GM12878 (cell line): ENCODE measurements at regions not wholly inside any gene's neighbourhood (a gene's known extent, or its start where the extent isn't known, plus 50 kb on each side); places are given as distances from the start of the nearest gene placed in this dataset.

Experiments
- ATAC-seq: fragments of 200-7000 bp; cut with Tn5 transposase; 3 replicates; pipeline ENCODE4 v1.9.1; 2020; ENCODE audit warnings: mild to moderate bottlenecking, moderate library complexity
- BruUV-seq: library from RNA; stranded (reverse); fragments of 400-500 nt; replicated peaks from 2 replicates; lab custom pipeline; 2021; lab: Mats Ljungman, UMichigan
- CTCF ChIA-PET: fragments of 300-600 bp; sonication (Branson Sonifier 250); formaldehyde crosslinking; extraction: SDS; loops from one replicate; lab custom pipeline; 2021; ENCODE audit warnings: inconsistent platforms; lab: Yijun Ruan, JAX
- POLR2A ChIA-PET: fragments of 350-600 bp; formaldehyde crosslinking; extraction: SDS; loops from one replicate; lab custom pipeline; 2021; ENCODE audit warnings: inconsistent platforms; lab: Charles Lee
- RAD21 ChIA-PET: fragments of 300-600 bp; sonication (Branson Sonifier 250); formaldehyde crosslinking; loops from one replicate; lab custom pipeline; 2023; ENCODE audit warnings: antibody characterized with exemption; ENCODE audit not compliant: unreplicated experiment; lab: Charles Lee
- SMC1A ChIA-PET: fragments of 300-600 bp; sonication (Branson Sonifier 250); formaldehyde crosslinking; loops from one replicate; lab custom pipeline; 2023; ENCODE audit not compliant: unreplicated experiment, uncharacterized antibody; lab: Charles Lee
- DNase-seq: peaks from one replicate; pipeline ENCODE4 v3.0.0-alpha.2; 2011; ENCODE audit warnings: low read depth, low spot score
- FAIRE-seq: peaks from 3 replicates; lab custom pipeline; 2011; peaks lifted over from hg19 to GRCh38; lab: Jason Lieb, UNC
- H2AFZ ChIP-seq: 2 replicates; pipeline ENCODE4 v1.6.0; 2011; ENCODE audit warnings: low read depth, low read length, control low read depth; ENCODE audit not compliant: control insufficient read depth
- H3K27ac ChIP-seq: 2 replicates; pipeline ENCODE4 v1.5.1; 2011; ENCODE audit warnings: control low read depth; ENCODE audit not compliant: control insufficient read depth, insufficient read depth
- H3K27me3 ChIP-seq, 2 experiments: replicated peaks in 1 of 2; 2 replicates each; pipeline versions ENCODE4 v1.6.0 to v1.6.1; 2011; ENCODE audit warnings: low read length in 1 of 2; ENCODE audit not compliant: control insufficient read depth in 2 of 2, insufficient read depth in 2 of 2
- H3K36me3 ChIP-seq, 2 experiments: 2 replicates each; pipeline ENCODE4 v1.5.1; 2011; ENCODE audit warnings: low read length in 1 of 2; ENCODE audit not compliant: control insufficient read depth in 2 of 2, insufficient read depth in 2 of 2
- H3K4me1 ChIP-seq: 2 replicates; pipeline ENCODE4 v1.6.1; 2011; ENCODE audit warnings: mild to moderate bottlenecking, low read length, moderate library complexity, mixed read lengths; ENCODE audit not compliant: control insufficient read depth, insufficient read depth
- H3K4me2 ChIP-seq: 2 replicates; pipeline ENCODE4 v1.6.0; 2011; ENCODE audit warnings: control low read depth; ENCODE audit not compliant: control insufficient read depth, insufficient read depth
- H3K4me3 ChIP-seq: fragments of 200-600 bp; sonication (generic); 2 replicates; pipeline ENCODE4 v1.5.1; 2016
- H3K79me2 ChIP-seq: 2 replicates; pipeline ENCODE4 v1.6.0; 2011; ENCODE audit warnings: low read length; ENCODE audit not compliant: control insufficient read depth, insufficient read depth
- H3K9ac ChIP-seq: 2 replicates; pipeline ENCODE4 v1.8.0; 2011; ENCODE audit warnings: low read length, control low read depth, mixed read lengths; ENCODE audit not compliant: control insufficient read depth, insufficient read depth
- H3K9me3 ChIP-seq: replicated peaks from 3 replicates; pipeline ENCODE4 v1.5.1; 2011; ENCODE audit warnings: mild to moderate bottlenecking, low read length; ENCODE audit not compliant: control insufficient read depth, insufficient read depth
- H4K20me1 ChIP-seq: 2 replicates; pipeline ENCODE4 v1.6.0; 2011; ENCODE audit not compliant: control insufficient read depth, insufficient read depth
- DPF2 ChIP-seq: fragments of 450-650 bp; IDR thresholded peaks from 2 replicates; pipeline ENCODE4 v1.6.1; 2017; ENCODE audit warnings: mild to moderate bottlenecking
- FOS ChIP-seq: IDR thresholded peaks from 3 replicates; pipeline ENCODE4 v1.6.1; 2011; ENCODE audit warnings: borderline replicate concordance; ENCODE audit not compliant: insufficient read length; ENCODE audit errors: extremely low read depth
- IRF4 ChIP-seq: IDR thresholded peaks from 2 replicates; pipeline ENCODE4 v1.6.1; 2011; ENCODE audit warnings: low read depth, low read length
- JUNB ChIP-seq: IDR thresholded peaks from 2 replicates; pipeline ENCODE4 v1.6.1; 2016; ENCODE audit warnings: antibody characterized with exemption, mild to moderate bottlenecking
- LARP7 ChIP-seq: fragments of 450-650 bp; IDR thresholded peaks from 2 replicates; pipeline ENCODE4 v1.6.1; 2017; ENCODE audit warnings: mild to moderate bottlenecking
- NR2C2 ChIP-seq: IDR thresholded peaks from 2 replicates; pipeline ENCODE4 v1.6.1; 2011; ENCODE audit warnings: borderline replicate concordance, low read depth; ENCODE audit not compliant: control insufficient read depth, insufficient read length
- SRF ChIP-seq, 2 experiments: IDR thresholded peaks; 2 replicates each; pipeline ENCODE4 v1.6.1; 2011; ENCODE audit warnings: low read depth in 2 of 2, low read length in 2 of 2, mild to moderate bottlenecking in 1 of 2, moderate library complexity in 1 of 2
- SUZ12 ChIP-seq: fragments of 200-600 bp; sonication (generic); IDR thresholded peaks from one replicate; pipeline ENCODE4 v1.6.1; 2018; ENCODE audit warnings: antibody characterized with exemption, mild to moderate bottlenecking; ENCODE audit not compliant: unreplicated experiment
- WGBS: methylation state at CpG from one replicate; pipeline ENCODE4 v1.1.6; 2016; ENCODE audit warnings: low lambda C conversion rate; ENCODE audit not compliant: insufficient replicate concordance, insufficient coverage; ENCODE audit errors: missing lambda C conversion rate; 5-methylcytosine and 5-hydroxymethylcytosine counted together
- in situ Hi-C: fragments of 300-500 bp; cut with MboI; formaldehyde crosslinking; loops from 9 replicates; pipeline ENCODE4 v1.14.3; 2018; ENCODE audit warnings: mixed read lengths
- intact Hi-C: fragments of 100-400 bp; cut with micrococcal nuclease; formaldehyde crosslinking; loops from one replicate; pipeline ENCODE4 v1.14.2; 2022; ENCODE audit not compliant: unreplicated experiment
- TF ChIP-seq, protein P1 (sequence below): fragments of 450-650 bp; IDR thresholded peaks from 2 replicates; pipeline ENCODE4 v1.6.1; 2017; ENCODE audit warnings: mild to moderate bottlenecking, moderate library complexity
- TF ChIP-seq, protein P2 (sequence below): fragments of 450-650 bp; IDR thresholded peaks from 2 replicates; pipeline ENCODE4 v1.6.1; 2017; ENCODE audit warnings: mild to moderate bottlenecking, moderate library complexity
- TF ChIP-seq, protein P3 (sequence below): fragments of 450-650 bp; IDR thresholded peaks from 2 replicates; pipeline ENCODE4 v1.6.1; 2018; ENCODE audit warnings: borderline replicate concordance, mild to moderate bottlenecking; ENCODE audit not compliant: partially characterized antibody
- TF ChIP-seq, protein P4 (sequence below): IDR thresholded peaks from 2 replicates; pipeline ENCODE4 v1.6.1; 2011; ENCODE audit warnings: borderline replicate concordance, low read depth, mild to moderate bottlenecking, moderate library complexity, mixed read lengths, low read length; ENCODE audit not compliant: insufficient read depth; ENCODE audit errors: extremely low read length

DNA sequence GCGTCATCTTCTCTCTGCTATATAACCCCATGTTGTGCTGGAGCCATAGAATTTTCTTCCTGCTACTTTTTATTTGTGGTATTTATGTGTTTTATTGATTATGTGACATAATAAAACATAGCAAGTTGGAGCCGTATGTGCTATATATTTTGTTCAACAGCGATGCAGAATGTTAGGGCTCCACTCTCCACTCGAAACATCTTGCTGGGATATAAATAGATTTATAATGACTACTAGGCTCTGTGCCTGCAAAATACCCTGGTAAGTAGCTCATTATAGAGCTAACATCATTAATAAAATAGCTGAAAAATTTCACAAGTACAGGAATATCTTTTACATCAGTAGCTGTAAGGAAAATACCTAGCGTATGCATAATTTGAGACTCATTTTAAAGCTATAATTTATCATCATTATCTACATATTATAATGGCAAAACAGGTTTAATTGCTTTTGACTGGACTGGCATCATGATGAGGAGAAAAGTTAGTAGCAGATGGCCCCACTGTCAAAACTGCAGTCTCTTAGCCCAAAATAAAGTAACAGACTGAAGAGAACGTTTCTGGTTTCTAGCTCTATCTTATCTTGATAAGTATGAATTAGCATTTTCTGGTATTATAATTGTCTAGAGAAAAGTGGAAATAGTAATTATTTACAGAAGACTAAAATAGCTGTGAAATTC, 263.0 kb downstream of the NEDD1 start:
- RAD21 ChIA-PET = no interaction called here
- no peak for ATAC-seq
- SMC1A ChIA-PET = interaction anchor here (1.0 to 1.1 kb wide), 2 partner anchors 13 to 15 kb away, joined by 3 read pairs; no protein-coding TSS in a partner anchor
- POLR2A ChIA-PET = no interaction called here
- no peak for FAIRE-seq
- Histone ChIP-seq H3K4me2 (no peak overlapping the region), H3K9me3 (no peaks in the 10 kb centered on the region), H3K79me2 (no peaks in the 10 kb centered on the region), H3K27ac (no peak overlapping the region), H3K9ac (no peak overlapping the region), H3K4me1 (no peaks in the 10 kb centered on the region), H3K36me3 (no peaks in the 10 kb centered on the region), H3K4me3 (no peak overlapping the region), H2AFZ (no peak overlapping the region), H3K27me3 (no peaks in the 10 kb centered on the region), H4K20me1 (no peaks in the 10 kb centered on the region)
- no TSS peak for BruUV-seq
- DNase-seq = no peak
- CTCF ChIA-PET = interaction anchor here (0.6 to 1.0 kb wide), 4 partner anchors 10 to 984 kb away, joined by 3 to 4 read pairs (median 4); no protein-coding TSS in a partner anchor
- in situ Hi-C loops = no loop called here
- intact Hi-C loops = no loop called here
- WGBS = 68% methylated on average over 6 of the region's 6 CpGs
- TF ChIP-seq, protein P1, sequence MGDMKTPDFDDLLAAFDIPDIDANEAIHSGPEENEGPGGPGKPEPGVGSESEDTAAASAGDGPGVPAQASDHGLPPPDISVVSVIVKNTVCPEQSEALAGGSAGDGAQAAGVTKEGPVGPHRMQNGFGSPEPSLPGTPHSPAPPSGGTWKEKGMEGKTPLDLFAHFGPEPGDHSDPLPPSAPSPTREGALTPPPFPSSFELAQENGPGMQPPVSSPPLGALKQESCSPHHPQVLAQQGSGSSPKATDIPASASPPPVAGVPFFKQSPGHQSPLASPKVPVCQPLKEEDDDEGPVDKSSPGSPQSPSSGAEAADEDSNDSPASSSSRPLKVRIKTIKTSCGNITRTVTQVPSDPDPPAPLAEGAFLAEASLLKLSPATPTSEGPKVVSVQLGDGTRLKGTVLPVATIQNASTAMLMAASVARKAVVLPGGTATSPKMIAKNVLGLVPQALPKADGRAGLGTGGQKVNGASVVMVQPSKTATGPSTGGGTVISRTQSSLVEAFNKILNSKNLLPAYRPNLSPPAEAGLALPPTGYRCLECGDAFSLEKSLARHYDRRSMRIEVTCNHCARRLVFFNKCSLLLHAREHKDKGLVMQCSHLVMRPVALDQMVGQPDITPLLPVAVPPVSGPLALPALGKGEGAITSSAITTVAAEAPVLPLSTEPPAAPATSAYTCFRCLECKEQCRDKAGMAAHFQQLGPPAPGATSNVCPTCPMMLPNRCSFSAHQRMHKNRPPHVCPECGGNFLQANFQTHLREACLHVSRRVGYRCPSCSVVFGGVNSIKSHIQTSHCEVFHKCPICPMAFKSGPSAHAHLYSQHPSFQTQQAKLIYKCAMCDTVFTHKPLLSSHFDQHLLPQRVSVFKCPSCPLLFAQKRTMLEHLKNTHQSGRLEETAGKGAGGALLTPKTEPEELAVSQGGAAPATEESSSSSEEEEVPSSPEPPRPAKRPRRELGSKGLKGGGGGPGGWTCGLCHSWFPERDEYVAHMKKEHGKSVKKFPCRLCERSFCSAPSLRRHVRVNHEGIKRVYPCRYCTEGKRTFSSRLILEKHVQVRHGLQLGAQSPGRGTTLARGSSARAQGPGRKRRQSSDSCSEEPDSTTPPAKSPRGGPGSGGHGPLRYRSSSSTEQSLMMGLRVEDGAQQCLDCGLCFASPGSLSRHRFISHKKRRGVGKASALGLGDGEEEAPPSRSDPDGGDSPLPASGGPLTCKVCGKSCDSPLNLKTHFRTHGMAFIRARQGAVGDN = no peak
- no peak for TF ChIP-seq SRF (IDR thresholded peaks at IDR 0.05; ENCODE audit: low read depth in 2 of 2, low read length in 2 of 2)
- no peak for TF ChIP-seq IRF4
- no peak for TF ChIP-seq JUNB
- TF ChIP-seq SUZ12 = no peak
- TF ChIP-seq DPF2 = no peak
- TF ChIP-seq, protein P2, sequence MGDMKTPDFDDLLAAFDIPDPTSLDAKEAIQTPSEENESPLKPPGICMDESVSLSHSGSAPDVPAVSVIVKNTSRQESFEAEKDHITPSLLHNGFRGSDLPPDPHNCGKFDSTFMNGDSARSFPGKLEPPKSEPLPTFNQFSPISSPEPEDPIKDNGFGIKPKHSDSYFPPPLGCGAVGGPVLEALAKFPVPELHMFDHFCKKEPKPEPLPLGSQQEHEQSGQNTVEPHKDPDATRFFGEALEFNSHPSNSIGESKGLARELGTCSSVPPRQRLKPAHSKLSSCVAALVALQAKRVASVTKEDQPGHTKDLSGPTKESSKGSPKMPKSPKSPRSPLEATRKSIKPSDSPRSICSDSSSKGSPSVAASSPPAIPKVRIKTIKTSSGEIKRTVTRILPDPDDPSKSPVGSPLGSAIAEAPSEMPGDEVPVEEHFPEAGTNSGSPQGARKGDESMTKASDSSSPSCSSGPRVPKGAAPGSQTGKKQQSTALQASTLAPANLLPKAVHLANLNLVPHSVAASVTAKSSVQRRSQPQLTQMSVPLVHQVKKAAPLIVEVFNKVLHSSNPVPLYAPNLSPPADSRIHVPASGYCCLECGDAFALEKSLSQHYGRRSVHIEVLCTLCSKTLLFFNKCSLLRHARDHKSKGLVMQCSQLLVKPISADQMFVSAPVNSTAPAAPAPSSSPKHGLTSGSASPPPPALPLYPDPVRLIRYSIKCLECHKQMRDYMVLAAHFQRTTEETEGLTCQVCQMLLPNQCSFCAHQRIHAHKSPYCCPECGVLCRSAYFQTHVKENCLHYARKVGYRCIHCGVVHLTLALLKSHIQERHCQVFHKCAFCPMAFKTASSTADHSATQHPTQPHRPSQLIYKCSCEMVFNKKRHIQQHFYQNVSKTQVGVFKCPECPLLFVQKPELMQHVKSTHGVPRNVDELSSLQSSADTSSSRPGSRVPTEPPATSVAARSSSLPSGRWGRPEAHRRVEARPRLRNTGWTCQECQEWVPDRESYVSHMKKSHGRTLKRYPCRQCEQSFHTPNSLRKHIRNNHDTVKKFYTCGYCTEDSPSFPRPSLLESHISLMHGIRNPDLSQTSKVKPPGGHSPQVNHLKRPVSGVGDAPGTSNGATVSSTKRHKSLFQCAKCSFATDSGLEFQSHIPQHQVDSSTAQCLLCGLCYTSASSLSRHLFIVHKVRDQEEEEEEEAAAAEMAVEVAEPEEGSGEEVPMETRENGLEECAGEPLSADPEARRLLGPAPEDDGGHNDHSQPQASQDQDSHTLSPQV = no peak
- TF ChIP-seq, protein P3, sequence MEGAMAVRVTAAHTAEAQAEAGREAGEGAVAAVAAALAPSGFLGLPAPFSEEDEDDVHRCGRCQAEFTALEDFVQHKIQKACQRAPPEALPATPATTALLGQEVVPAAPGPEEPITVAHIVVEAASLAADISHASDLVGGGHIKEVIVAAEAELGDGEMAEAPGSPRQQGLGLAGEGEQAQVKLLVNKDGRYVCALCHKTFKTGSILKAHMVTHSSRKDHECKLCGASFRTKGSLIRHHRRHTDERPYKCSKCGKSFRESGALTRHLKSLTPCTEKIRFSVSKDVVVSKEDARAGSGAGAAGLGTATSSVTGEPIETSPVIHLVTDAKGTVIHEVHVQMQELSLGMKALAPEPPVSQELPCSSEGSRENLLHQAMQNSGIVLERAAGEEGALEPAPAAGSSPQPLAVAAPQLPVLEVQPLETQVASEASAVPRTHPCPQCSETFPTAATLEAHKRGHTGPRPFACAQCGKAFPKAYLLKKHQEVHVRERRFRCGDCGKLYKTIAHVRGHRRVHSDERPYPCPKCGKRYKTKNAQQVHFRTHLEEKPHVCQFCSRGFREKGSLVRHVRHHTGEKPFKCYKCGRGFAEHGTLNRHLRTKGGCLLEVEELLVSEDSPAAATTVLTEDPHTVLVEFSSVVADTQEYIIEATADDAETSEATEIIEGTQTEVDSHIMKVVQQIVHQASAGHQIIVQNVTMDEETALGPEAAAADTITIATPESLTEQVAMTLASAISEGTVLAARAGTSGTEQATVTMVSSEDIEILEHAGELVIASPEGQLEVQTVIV = no peak
- no peak for TF ChIP-seq LARP7
- TF ChIP-seq, protein P4, sequence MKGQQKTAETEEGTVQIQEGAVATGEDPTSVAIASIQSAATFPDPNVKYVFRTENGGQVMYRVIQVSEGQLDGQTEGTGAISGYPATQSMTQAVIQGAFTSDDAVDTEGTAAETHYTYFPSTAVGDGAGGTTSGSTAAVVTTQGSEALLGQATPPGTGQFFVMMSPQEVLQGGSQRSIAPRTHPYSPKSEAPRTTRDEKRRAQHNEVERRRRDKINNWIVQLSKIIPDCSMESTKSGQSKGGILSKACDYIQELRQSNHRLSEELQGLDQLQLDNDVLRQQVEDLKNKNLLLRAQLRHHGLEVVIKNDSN = no peak
- no peak for TF ChIP-seq FOS
- TF ChIP-seq NR2C2 = no peak
